HepG2 (cell line): ENCODE measurements at regions not wholly inside any gene's neighbourhood (a gene's known extent, or its start where the extent isn't known, plus 50 kb on each side); places are given as distances from the start of the nearest gene placed in this dataset.
A peak's percentile ranks its signal among the peaks of the same experiment; 100 is the strongest.

Experiments
- CBFB ChIP-seq: sonication (generic); formaldehyde crosslinking; IDR thresholded peaks from 2 replicates; pipeline ENCODE4 v1.4.0; 2020; ENCODE audit warnings: missing genetic modification reagents
- FLYWCH1 ChIP-seq: sonication (generic); formaldehyde crosslinking; IDR thresholded peaks from 2 replicates; pipeline ENCODE4 v1.8.1; 2023; ENCODE audit warnings: mild to moderate bottlenecking, missing genetic modification reagents
- FOXK1 ChIP-seq: sonication (generic); formaldehyde crosslinking; IDR thresholded peaks from 2 replicates; pipeline ENCODE4 v1.4.0; 2020; ENCODE audit warnings: low read depth, missing genetic modification reagents, borderline replicate concordance
- ISX ChIP-seq: sonication (generic); formaldehyde crosslinking; conservative IDR thresholded peaks from 2 replicates; pipeline ENCODE4 v1.5.0; 2020; ENCODE audit warnings: missing genetic modification reagents
- KDM6A ChIP-seq: IDR thresholded peaks from 2 replicates; pipeline ENCODE4 v1.6.1; 2016; ENCODE audit warnings: low read depth
- MIXL1 ChIP-seq: IDR thresholded peaks from 2 replicates; pipeline ENCODE4 v1.6.1; 2016
- NKX3-1 ChIP-seq: sonication (generic); formaldehyde crosslinking; IDR thresholded peaks from 2 replicates; pipeline ENCODE4 v1.5.0; 2020; ENCODE audit warnings: missing genetic modification reagents
- PAX8 ChIP-seq: sonication (generic); formaldehyde crosslinking; IDR thresholded peaks from 2 replicates; pipeline ENCODE4 v1.8.0; 2022; ENCODE audit warnings: mild to moderate bottlenecking, missing genetic modification reagents, borderline replicate concordance
- PCBP1 ChIP-seq: fragments of 200-400 bp; formaldehyde crosslinking; IDR thresholded peaks from 2 replicates; pipeline ENCODE4 v1.6.1; 2017; ENCODE audit warnings: mild to moderate bottlenecking, low read depth, low read length, borderline replicate concordance
- ZNF264 ChIP-seq: sonication (generic); formaldehyde crosslinking; IDR thresholded peaks from 2 replicates; pipeline ENCODE4 v1.4.0; 2020; ENCODE audit warnings: missing genetic modification reagents
- ZNF614 ChIP-seq: IDR thresholded peaks from 2 replicates; pipeline ENCODE4 v1.6.1; 2018; ENCODE audit warnings: missing biosample characterization, missing genetic modification reagents, inconsistent platforms, borderline replicate concordance
- TF ChIP-seq, protein P1 (sequence below): sonication (generic); formaldehyde crosslinking; IDR thresholded peaks from 2 replicates; pipeline ENCODE4 v1.4.0; 2020; ENCODE audit warnings: missing genetic modification reagents
- TF ChIP-seq, protein P2 (sequence below): sonication (generic); formaldehyde crosslinking; IDR thresholded peaks from 2 replicates; pipeline ENCODE4 v1.8.0; 2022; ENCODE audit warnings: missing genetic modification reagents, mild to moderate bottlenecking, inconsistent platforms, borderline replicate concordance
- TF ChIP-seq, protein P3 (sequence below): sonication (generic); formaldehyde crosslinking; conservative IDR thresholded peaks from 2 replicates; pipeline ENCODE4 v1.8.1; 2023; ENCODE audit warnings: missing genetic modification reagents
- TF ChIP-seq, protein P4 (sequence below): sonication (generic); formaldehyde crosslinking; IDR thresholded peaks from 2 replicates; pipeline ENCODE4 v1.4.0; 2020; ENCODE audit warnings: missing genetic modification reagents
- TF ChIP-seq, protein P5 (sequence below): sonication (generic); formaldehyde crosslinking; conservative IDR thresholded peaks from 2 replicates; pipeline ENCODE4 v1.4.0; 2020; ENCODE audit warnings: missing genetic modification reagents

DNA sequence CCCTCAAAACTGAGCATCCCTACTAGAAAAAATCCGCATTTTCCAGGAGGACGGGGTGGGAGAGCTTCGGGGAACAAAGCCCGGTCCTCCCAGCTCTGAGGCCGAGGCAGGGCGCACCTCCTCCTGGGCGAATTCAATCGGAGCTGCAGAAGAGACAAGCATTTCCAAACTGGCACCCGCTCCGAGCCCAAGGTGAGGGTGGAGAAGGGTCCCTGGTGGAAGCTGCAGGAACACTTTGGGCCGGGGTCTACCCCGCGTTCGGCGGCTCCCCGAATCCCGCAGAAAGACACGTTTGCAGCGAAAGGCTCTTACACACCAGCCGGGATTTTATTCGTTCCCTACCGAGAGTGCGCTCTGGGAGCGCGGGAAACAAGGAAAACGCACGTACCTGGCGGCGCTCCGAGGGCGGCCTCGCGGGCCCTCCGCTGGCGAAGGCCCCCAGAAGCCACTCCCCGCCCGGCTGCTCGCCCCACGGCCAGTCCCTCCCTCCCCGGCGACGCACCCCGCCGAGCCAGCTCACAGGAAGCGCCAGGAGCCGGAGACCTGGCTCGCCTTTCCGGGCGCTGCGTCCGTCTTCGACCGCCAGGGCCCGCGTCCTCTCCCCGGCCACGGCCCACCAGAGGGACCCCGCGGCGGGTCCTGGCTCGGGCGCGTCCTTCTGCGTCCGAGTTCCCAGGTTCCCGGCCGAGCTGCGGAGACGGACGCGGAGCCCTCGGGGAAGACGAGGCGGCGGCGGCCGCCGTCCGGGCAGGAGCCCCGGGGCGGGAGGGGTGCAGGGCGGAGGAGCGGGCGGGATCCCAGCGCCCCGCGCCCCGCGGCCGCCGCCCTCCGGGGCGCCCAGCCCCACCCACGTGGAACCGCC is 49.8 kb upstream of the BAHCC1 start (continued):
- TF ChIP-seq, protein P1, sequence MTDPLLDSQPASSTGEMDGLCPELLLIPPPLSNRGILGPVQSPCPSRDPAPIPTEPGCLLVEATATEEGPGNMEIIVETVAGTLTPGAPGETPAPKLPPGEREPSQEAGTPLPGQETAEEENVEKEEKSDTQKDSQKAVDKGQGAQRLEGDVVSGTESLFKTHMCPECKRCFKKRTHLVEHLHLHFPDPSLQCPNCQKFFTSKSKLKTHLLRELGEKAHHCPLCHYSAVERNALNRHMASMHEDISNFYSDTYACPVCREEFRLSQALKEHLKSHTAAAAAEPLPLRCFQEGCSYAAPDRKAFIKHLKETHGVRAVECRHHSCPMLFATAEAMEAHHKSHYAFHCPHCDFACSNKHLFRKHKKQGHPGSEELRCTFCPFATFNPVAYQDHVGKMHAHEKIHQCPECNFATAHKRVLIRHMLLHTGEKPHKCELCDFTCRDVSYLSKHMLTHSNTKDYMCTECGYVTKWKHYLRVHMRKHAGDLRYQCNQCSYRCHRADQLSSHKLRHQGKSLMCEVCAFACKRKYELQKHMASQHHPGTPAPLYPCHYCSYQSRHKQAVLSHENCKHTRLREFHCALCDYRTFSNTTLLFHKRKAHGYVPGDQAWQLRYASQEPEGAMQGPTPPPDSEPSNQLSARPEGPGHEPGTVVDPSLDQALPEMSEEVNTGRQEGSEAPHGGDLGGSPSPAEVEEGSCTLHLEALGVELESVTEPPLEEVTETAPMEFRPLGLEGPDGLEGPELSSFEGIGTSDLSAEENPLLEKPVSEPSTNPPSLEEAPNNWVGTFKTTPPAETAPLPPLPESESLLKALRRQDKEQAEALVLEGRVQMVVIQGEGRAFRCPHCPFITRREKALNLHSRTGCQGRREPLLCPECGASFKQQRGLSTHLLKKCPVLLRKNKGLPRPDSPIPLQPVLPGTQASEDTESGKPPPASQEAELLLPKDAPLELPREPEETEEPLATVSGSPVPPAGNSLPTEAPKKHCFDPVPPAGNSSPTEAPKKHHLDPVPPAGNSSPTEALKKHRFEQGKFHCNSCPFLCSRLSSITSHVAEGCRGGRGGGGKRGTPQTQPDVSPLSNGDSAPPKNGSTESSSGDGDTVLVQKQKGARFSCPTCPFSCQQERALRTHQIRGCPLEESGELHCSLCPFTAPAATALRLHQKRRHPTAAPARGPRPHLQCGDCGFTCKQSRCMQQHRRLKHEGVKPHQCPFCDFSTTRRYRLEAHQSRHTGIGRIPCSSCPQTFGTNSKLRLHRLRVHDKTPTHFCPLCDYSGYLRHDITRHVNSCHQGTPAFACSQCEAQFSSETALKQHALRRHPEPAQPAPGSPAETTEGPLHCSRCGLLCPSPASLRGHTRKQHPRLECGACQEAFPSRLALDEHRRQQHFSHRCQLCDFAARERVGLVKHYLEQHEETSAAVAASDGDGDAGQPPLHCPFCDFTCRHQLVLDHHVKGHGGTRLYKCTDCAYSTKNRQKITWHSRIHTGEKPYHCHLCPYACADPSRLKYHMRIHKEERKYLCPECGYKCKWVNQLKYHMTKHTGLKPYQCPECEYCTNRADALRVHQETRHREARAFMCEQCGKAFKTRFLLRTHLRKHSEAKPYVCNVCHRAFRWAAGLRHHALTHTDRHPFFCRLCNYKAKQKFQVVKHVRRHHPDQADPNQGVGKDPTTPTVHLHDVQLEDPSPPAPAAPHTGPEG (CRISPR knock-in tag), result peak; percentile 85
- TF ChIP-seq ZNF614 (CRISPR knock-in tag) (no peak), NKX3-1 (CRISPR knock-in tag) (0 out of 2 replicates have a peak, but pooled peaks have one; percentile 14), PAX8 (CRISPR knock-in tag) (no peak), FLYWCH1 (no peak), ISX (no peak), FOXK1 (CRISPR knock-in tag) (no peak), KDM6A (CRISPR knock-in tag) (no peak), PCBP1 (0 out of 2 replicates have a peak, but pooled peaks have one; percentile 23), ZNF264 (no peak), MIXL1 (no peak), CBFB (CRISPR knock-in tag) (peak; percentile 58; the same call in 1 of the 2 replicates)
- TF ChIP-seq, protein P2, sequence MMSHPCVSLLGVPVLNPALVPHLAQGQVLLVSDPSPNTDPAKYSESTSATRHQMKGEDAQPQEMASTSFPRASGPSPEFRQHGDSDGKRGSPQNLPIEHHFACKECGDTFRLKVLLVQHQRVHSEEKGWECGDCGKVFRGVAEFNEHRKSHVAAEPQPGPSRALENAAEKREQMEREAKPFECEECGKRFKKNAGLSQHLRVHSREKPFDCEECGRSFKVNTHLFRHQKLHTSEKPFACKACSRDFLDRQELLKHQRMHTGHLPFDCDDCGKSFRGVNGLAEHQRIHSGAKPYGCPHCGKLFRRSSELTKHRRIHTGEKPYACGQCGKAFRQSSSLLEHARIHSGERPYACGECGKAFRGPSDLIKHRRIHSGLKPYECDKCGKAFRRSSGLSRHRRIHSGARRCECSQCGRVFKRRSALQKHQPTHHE (CRISPR knock-in tag), result no peak
- TF ChIP-seq, protein P3, sequence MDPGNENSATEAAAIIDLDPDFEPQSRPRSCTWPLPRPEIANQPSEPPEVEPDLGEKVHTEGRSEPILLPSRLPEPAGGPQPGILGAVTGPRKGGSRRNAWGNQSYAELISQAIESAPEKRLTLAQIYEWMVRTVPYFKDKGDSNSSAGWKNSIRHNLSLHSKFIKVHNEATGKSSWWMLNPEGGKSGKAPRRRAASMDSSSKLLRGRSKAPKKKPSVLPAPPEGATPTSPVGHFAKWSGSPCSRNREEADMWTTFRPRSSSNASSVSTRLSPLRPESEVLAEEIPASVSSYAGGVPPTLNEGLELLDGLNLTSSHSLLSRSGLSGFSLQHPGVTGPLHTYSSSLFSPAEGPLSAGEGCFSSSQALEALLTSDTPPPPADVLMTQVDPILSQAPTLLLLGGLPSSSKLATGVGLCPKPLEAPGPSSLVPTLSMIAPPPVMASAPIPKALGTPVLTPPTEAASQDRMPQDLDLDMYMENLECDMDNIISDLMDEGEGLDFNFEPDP, result 0 out of 2 replicates have a peak, but pooled peaks have one; percentile 75
- TF ChIP-seq, protein P4, sequence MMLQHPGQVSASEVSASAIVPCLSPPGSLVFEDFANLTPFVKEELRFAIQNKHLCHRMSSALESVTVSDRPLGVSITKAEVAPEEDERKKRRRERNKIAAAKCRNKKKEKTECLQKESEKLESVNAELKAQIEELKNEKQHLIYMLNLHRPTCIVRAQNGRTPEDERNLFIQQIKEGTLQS (CRISPR knock-in tag), result 0 out of 2 replicates have a peak, but pooled peaks have one; percentile 8
- TF ChIP-seq, protein P5, sequence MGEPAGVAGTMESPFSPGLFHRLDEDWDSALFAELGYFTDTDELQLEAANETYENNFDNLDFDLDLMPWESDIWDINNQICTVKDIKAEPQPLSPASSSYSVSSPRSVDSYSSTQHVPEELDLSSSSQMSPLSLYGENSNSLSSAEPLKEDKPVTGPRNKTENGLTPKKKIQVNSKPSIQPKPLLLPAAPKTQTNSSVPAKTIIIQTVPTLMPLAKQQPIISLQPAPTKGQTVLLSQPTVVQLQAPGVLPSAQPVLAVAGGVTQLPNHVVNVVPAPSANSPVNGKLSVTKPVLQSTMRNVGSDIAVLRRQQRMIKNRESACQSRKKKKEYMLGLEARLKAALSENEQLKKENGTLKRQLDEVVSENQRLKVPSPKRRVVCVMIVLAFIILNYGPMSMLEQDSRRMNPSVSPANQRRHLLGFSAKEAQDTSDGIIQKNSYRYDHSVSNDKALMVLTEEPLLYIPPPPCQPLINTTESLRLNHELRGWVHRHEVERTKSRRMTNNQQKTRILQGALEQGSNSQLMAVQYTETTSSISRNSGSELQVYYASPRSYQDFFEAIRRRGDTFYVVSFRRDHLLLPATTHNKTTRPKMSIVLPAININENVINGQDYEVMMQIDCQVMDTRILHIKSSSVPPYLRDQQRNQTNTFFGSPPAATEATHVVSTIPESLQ (CRISPR knock-in tag), result no peak
